ENCODE measurements at regions not wholly inside any gene's neighbourhood (a gene's known extent, or its start where the extent isn't known, plus 50 kb on each side); places are given as distances from the start of the nearest gene placed in this dataset.

DNA sequence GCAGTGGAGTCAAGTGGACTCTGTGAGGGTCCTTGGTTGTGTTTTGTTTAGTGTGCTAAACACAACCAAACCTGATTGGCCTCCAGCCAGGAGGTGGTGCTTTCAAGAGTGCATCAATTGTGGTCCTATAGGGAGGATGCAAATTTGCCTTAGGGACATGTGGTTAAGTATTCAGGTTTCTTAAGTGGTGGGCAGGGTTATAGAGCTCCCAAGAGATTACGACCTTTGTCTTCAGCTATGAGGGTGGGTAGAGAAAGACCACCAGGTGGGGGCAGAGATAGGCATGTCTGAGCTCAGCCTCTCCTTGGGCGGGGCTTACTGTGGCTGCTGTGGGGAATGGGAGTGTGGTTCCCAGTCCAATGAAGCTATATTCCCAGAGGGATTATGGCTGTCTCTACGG is 186.6 kb downstream of the SQOR start:
- TF ChIP-seq CTCF (conservative IDR thresholded peaks at IDR 0.05; ENCODE audit: low read depth, low read length) = no peak
- no peak for TF ChIP-seq EZH2 (IDR thresholded peaks at IDR 0.05; ENCODE audit: borderline replicate concordance, low read depth, low read length, poor library complexity, severe bottlenecking)
